ENCODE measurements at regions not wholly inside any gene's neighbourhood (a gene's known extent, or its start where the extent isn't known, plus 50 kb on each side); places are given as distances from the start of the nearest gene placed in this dataset.

DNA sequence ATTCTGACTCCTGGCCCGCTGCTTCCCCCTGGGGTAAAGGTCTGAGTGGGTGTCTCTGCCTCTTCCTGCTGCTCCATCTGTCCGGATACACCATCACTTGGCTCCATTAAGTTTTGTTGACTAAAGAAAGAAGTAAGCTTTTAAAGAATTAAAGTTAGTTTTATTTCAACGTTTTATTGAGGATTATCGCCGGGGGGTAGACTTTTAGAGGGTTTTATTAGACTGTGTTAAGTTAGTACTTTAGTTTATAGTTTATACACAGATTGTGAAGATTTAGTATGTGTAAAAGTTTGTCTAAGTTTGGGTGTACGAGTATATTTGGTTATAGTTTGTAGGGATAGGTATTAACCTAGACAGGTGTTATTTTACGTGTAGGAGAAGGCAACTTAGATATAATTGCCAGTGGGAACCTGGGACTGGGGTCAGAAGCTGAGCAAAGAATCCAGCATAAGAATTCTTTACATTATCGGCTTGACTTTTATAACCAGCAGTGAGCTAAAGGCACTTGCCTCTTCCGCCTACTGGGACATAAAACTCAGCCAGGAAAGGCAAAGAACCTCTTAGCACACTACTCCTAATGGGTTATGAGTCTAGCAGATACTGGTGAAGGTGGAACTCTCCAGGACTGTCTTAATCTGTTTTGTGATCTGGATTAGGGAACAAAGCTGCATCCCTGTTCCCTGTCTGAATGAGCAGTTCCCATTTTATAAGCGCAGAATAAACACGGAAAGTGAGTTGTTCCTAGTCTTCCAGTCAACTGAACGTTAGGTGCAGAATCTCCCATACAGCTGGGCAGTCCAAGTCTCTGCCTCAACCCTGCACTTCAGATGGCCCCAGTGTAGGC lies 131.3 kb downstream of the FAM43A start:
- Histone ChIP-seq H3K27me3 (ENCODE audit: control insufficient read depth, insufficient read depth, low read length) (peaks cover 17% of the 10 kb centered on the region), H3K4me3 (ENCODE audit: low read depth, low read length) (no peak overlapping the region), H3K36me3 (ENCODE audit: control insufficient read depth, insufficient read depth, low read length) (no peaks in the 10 kb centered on the region)
- DNase-seq (ENCODE audit: low read depth), result no peak
- TF ChIP-seq, protein P1, sequence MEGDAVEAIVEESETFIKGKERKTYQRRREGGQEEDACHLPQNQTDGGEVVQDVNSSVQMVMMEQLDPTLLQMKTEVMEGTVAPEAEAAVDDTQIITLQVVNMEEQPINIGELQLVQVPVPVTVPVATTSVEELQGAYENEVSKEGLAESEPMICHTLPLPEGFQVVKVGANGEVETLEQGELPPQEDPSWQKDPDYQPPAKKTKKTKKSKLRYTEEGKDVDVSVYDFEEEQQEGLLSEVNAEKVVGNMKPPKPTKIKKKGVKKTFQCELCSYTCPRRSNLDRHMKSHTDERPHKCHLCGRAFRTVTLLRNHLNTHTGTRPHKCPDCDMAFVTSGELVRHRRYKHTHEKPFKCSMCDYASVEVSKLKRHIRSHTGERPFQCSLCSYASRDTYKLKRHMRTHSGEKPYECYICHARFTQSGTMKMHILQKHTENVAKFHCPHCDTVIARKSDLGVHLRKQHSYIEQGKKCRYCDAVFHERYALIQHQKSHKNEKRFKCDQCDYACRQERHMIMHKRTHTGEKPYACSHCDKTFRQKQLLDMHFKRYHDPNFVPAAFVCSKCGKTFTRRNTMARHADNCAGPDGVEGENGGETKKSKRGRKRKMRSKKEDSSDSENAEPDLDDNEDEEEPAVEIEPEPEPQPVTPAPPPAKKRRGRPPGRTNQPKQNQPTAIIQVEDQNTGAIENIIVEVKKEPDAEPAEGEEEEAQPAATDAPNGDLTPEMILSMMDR (IDR thresholded peaks at IDR 0.05; ENCODE audit: insufficient read depth, low read length, poor library complexity, severe bottlenecking), result no peak

DNA sequence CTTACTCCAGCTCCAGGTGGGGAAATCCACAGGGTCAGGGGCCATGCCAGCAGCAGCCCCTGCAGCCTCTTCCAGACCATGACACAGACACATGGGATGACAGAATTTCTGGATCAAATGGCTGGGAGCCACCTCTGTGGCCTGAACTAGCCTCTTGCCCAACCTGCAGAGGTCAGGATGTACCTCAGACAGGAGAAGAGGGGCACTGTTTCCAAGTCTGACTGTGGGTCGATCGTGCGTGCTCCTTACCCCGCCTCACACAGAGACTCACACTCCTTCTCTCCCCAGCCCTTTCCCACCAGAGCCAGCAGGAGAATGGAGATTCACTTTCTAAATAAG lies 131.9 kb downstream of the FAM43A start:
- Histone ChIP-seq H3K36me3 (ENCODE audit: control insufficient read depth, insufficient read depth, low read length) (no peaks in the 10 kb centered on the region), H3K27me3 (ENCODE audit: control insufficient read depth, insufficient read depth, low read length) (peaks cover 13% of the 10 kb centered on the region), H3K4me3 (ENCODE audit: low read depth, low read length) (no peak overlapping the region)
- TF ChIP-seq, protein P1 (IDR thresholded peaks at IDR 0.05; ENCODE audit: insufficient read depth, low read length, poor library complexity, severe bottlenecking), result no peak
- DNase-seq (ENCODE audit: low read depth), result no peak

DNA sequence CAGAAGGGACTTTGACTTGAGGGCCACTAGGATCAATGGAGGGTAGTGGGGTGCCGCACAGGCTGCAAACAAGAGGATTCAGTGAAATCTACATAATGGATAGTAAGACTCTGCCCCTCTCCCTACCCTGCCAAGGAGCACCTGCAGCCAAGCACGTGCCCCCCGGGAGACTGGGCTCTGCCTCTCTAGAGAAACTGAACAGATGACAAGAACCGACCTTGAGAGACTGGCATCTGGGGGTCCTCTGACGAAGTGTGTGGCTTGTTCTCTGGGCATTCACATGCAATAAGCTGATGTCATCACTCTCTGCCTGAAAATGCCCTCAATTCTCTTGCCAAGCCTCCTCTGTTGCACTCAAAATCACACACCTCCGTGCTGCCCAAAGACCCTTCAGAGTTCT lies 132.3 kb downstream of the FAM43A start:
- TF ChIP-seq, protein P1 (IDR thresholded peaks at IDR 0.05; ENCODE audit: insufficient read depth, low read length, poor library complexity, severe bottlenecking), result no peak
- no peak for DNase-seq (ENCODE audit: low read depth)
- Histone ChIP-seq H3K36me3 (ENCODE audit: control insufficient read depth, insufficient read depth, low read length) (no peaks in the 10 kb centered on the region), H3K4me3 (ENCODE audit: low read depth, low read length) (no peak overlapping the region), H3K27me3 (ENCODE audit: control insufficient read depth, insufficient read depth, low read length) (peaks cover 15% of the 10 kb centered on the region)

DNA sequence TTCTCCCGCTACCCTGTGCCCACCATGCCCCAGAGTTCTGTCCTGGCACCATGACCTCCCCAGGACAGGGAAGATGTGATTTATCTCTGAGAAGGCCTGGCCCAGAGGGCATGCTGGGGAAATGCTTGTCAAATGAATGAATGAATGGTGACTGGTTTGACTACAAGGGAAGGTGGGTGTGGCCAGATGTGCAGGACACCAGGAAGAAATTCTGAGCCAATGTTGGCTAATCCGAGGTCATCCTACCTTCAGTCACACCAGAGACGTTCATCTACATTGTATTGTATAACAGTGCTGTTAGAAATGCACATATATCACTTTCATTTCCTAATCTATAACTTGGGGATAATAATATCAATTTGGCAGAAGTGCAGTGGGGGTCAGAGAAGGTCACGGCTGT lies 138.4 kb downstream of the FAM43A start:
- H3K36me3 ChIP-seq (ENCODE audit: control insufficient read depth, insufficient read depth, low read length), result no peaks in the 10 kb centered on the region
- H3K27me3 ChIP-seq (ENCODE audit: control insufficient read depth, insufficient read depth, low read length), result peaks cover 2% of the 10 kb centered on the region
- TF ChIP-seq, protein P1 (IDR thresholded peaks at IDR 0.05; ENCODE audit: insufficient read depth, low read length, poor library complexity, severe bottlenecking), result no peak
- H3K4me3 ChIP-seq (ENCODE audit: low read depth, low read length), result no peak overlapping the region
- DNase-seq (ENCODE audit: low read depth), result no peak

DNA sequence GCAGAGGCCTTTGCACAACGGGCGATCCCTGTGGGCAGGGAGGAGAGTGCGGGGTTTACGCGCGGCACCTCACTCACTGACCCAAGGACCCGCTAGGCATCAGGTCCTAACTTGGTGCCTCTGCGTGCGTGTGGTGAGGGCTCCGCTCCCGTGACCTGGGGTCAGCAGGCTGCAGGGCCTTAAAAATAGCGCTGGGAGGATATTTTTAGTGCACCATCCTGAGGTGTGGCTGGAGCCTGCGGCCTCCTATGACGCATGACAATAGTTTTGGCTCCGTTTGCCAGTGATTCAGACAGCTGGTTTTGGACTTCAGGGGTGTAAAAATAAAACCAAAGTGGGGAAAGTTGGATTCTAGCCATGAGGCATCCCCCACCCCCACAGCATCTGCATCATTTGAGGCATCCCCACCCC lies 139.0 kb downstream of the FAM43A start:
- H3K27me3 ChIP-seq (ENCODE audit: control insufficient read depth, insufficient read depth, low read length), result peaks cover 2% of the 10 kb centered on the region
- TF ChIP-seq, protein P1 (IDR thresholded peaks at IDR 0.05; ENCODE audit: insufficient read depth, low read length, poor library complexity, severe bottlenecking), result no peak
- no peak for DNase-seq (ENCODE audit: low read depth)

DNA sequence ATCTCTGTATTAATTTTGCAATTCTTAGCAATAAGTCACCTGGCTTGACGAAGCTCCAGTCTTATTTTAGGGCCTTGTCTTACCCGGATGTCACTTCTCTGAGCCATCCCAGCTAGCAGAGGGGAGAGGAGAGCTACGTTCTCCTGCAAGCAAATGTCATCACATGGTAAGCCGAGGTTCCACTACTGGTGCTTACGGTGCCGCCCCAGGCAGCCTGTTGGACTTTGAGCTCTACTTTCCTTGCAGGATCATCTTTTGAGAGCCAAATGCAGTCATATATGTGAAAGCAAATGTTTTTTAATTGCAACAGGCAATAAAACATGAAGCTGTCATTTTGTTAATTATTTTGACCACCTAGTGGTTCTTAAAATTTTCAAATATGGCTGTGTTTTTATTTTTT lies 140.9 kb downstream of the FAM43A start:
- no peak for DNase-seq (ENCODE audit: low read depth)
- no peak overlapping the region for H3K4me3 ChIP-seq (ENCODE audit: low read depth, low read length)
- no peaks in the 10 kb centered on the region for H3K36me3 ChIP-seq (ENCODE audit: control insufficient read depth, insufficient read depth, low read length)
- TF ChIP-seq, protein P1 (IDR thresholded peaks at IDR 0.05; ENCODE audit: insufficient read depth, low read length, poor library complexity, severe bottlenecking), result no peak
- peaks cover 2% of the 10 kb centered on the region for H3K27me3 ChIP-seq (ENCODE audit: control insufficient read depth, insufficient read depth, low read length)

More for the DNA sequence above, 139.0 kb downstream of the FAM43A start:
- H3K36me3 ChIP-seq (ENCODE audit: control insufficient read depth, insufficient read depth, low read length), result no peaks in the 10 kb centered on the region
- no peak overlapping the region for H3K4me3 ChIP-seq (ENCODE audit: low read depth, low read length)
